ENCODE measurements at regions not wholly inside any gene's neighbourhood (a gene's known extent, or its start where the extent isn't known, plus 50 kb on each side); places are given as distances from the start of the nearest gene placed in this dataset.

DNA sequence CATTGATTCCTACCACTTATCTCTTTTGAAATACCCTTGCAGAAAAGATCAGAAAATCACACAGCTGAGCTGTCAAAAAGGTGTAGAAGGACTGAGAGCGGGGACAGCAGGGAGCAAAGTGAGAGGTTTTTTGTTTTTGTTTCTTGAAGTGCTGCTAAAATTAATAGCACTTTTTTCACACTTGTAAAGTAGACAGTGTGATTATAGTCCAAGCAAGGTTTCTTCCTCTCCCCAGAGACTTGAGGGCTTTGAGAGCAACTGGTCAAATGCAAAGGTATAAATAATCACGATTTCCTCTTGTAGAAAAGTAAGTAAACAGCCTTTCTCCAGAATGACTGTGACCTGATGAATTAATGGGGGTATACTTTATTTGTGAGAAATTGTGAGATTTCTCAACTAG lies 326.9 kb downstream of the ZNF608 start:
- Histone ChIP-seq H3K9ac (ENCODE audit: extremely low read depth, insufficient read length, low read length) (no peak overlapping the region), H2AK5ac (ENCODE audit: insufficient read length, low read length) (no peak overlapping the region), H2AFZ (ENCODE audit: low read length) (no peak overlapping the region), H3K14ac (ENCODE audit: insufficient read depth, low read length) (no peak overlapping the region), H3K79me1 (ENCODE audit: insufficient read depth, low read depth, low read length, poor library complexity, severe bottlenecking) (no peaks in the 10 kb centered on the region), H3T11ph (ENCODE audit: low read length) (no peak overlapping the region), H2BK5ac (ENCODE audit: insufficient read length, low read length) (no peak overlapping the region), H3K23ac (ENCODE audit: insufficient read length, low read depth, low read length) (no peak overlapping the region), H3K79me2 (ENCODE audit: insufficient read depth, low read length) (no peaks in the 10 kb centered on the region), H3K56ac (ENCODE audit: insufficient read length, low read depth, low read length) (no peak overlapping the region), H3K4me2 (ENCODE audit: insufficient read depth, insufficient read length, low read length) (no peak overlapping the region), H2BK20ac (ENCODE audit: low read depth, low read length, poor library complexity, severe bottlenecking) (no peak overlapping the region), H2BK12ac (ENCODE audit: insufficient read length, low read depth, low read length) (no peak overlapping the region), H4K5ac (ENCODE audit: insufficient read length, low read depth, low read length) (no peak overlapping the region), H3K27me3 (ENCODE audit: insufficient read depth, low read length) (no peaks in the 10 kb centered on the region), H2BK15ac (ENCODE audit: low read depth, low read length) (no peak overlapping the region), H4K20me1 (ENCODE audit: control insufficient read depth, insufficient read depth, insufficient read length) (no peaks in the 10 kb centered on the region), H2BK120ac (ENCODE audit: low read depth, low read length, poor library complexity, severe bottlenecking) (no peak overlapping the region), H3K4me1 (ENCODE audit: insufficient read depth, low read length) (no peaks in the 10 kb centered on the region), H3K18ac (ENCODE audit: insufficient read length, low read depth, low read length) (no peak overlapping the region), H3K27ac (ENCODE audit: insufficient read length, low read depth, low read length) (no peak overlapping the region), H3K9me3 (ENCODE audit: control insufficient read depth, low read depth, low read length) (peaks cover 8% of the 10 kb centered on the region), H3K4ac (ENCODE audit: low read depth, low read length) (no peak overlapping the region), H4K8ac (replicated peaks; ENCODE audit: insufficient read length, low read depth, low read length) (no peak overlapping the region), H4K91ac (ENCODE audit: insufficient read length, low read depth, low read length) (no peak overlapping the region), H3K23me2 (ENCODE audit: insufficient read length, low read depth, low read length, poor library complexity, severe bottlenecking) (no peaks in the 10 kb centered on the region)
- no peak overlapping the region for H3K27ac Mint-ChIP-seq
- WGBS (ENCODE audit: extremely low coverage, insufficient read length, low lambda C conversion rate): no CpG with 5 or more reads among the region's 2 CpGs
- H3K4me3 Mint-ChIP-seq: no peak overlapping the region
- H3K27me3 Mint-ChIP-seq (ENCODE audit: low read depth): no peaks in the 10 kb centered on the region
- peaks cover 18 to 34% (median 19%) of the 10 kb centered on the region in 3 experiments for H3K36me3 Mint-ChIP-seq (ENCODE audit: insufficient read depth in 1 of 3, low read depth in 3 of 3)
- no peak for DNase-seq
- peaks cover 31 to 33% of the 10 kb centered on the region in 2 experiments for H3K9me3 Mint-ChIP-seq
- H3K4me1 Mint-ChIP-seq: no peaks in the 10 kb centered on the region
- TF ChIP-seq CTCF (conservative IDR thresholded peaks at IDR 0.05): no peak
